CD8-positive, alpha-beta memory T cell (primary cell): ENCODE measurements at regions not wholly inside any gene's neighbourhood (a gene's known extent, or its start where the extent isn't known, plus 50 kb on each side); places are given as distances from the start of the nearest gene placed in this dataset.

Source experiments
- CTCF ChIA-PET: fragments of 350-600 bp; sonication (Branson Sonifier 250); formaldehyde crosslinking; loops from one replicate; lab custom pipeline; 2021; ENCODE audit warnings: antibody characterized with exemption; lab: Charles Lee
- POLR2A ChIA-PET: fragments of 350-600 bp; sonication (Branson Sonifier 250); formaldehyde crosslinking; loops from one replicate; lab custom pipeline; 2021; ENCODE audit warnings: antibody characterized with exemption; lab: Charles Lee
- DNase-seq, 5 donors: peaks; one replicate each; pipeline versions ENCODE4 v3.0.0 to v3.0.0-alpha.2; 2020 to 2022; ENCODE audit warnings: mixed read lengths in 1 of 5
- H3K27ac ChIP-seq: one replicate; pipeline ENCODE4 v1.7.0; 2013; ENCODE audit warnings: low read depth, mild to moderate bottlenecking, low read length, moderate library complexity
- H3K27me3 ChIP-seq: 2 replicates; pipeline ENCODE4 v1.7.0; 2013; ENCODE audit warnings: low read length, mild to moderate bottlenecking; ENCODE audit not compliant: insufficient read depth, poor library complexity, severe bottlenecking
- H3K36me3 ChIP-seq: 2 replicates; pipeline ENCODE4 v1.7.0; 2013; ENCODE audit warnings: mild to moderate bottlenecking, low read length, moderate library complexity; ENCODE audit not compliant: insufficient read depth
- H3K4me1 ChIP-seq: 2 replicates; pipeline ENCODE4 v1.7.0; 2013; ENCODE audit warnings: mild to moderate bottlenecking, low read length, moderate library complexity; ENCODE audit not compliant: insufficient read depth
- H3K4me3 ChIP-seq: 2 replicates; pipeline ENCODE4 v1.7.0; 2013; ENCODE audit warnings: mild to moderate bottlenecking, low read length
- H3K9me3 ChIP-seq: 2 replicates; pipeline ENCODE4 v1.7.0; 2013; ENCODE audit warnings: mild to moderate bottlenecking, low read length
- H3K27ac Mint-ChIP-seq, 8 donors: one replicate each; pipeline ENCODE4 v1.8.0; 2020 to 2021; ENCODE audit warnings: mixed read lengths in 8 of 8, mild to moderate bottlenecking in 6 of 8, inconsistent platforms in 3 of 8, moderate library complexity in 3 of 8
- H3K27me3 Mint-ChIP-seq, 2 donors: one replicate each; pipeline ENCODE4 v1.8.0; 2020 to 2021; ENCODE audit warnings: mixed read lengths in 2 of 2, mild to moderate bottlenecking in 1 of 2, moderate library complexity in 1 of 2
- H3K36me3 Mint-ChIP-seq, 3 donors: one replicate each; pipeline ENCODE4 v1.8.0; 2020 to 2021; ENCODE audit warnings: mixed read lengths in 3 of 3, inconsistent platforms in 1 of 3, mild to moderate bottlenecking in 1 of 3
- H3K4me1 Mint-ChIP-seq, 3 donors: one replicate each; pipeline ENCODE4 v1.8.0; 2020 to 2021; ENCODE audit warnings: mixed read lengths in 3 of 3, inconsistent platforms in 1 of 3, mild to moderate bottlenecking in 1 of 3
- H3K4me3 Mint-ChIP-seq, 7 donors: one replicate each; pipeline ENCODE4 v1.8.0; 2020 to 2021; ENCODE audit warnings: mixed read lengths in 7 of 7, mild to moderate bottlenecking in 6 of 7, moderate library complexity in 4 of 7, inconsistent platforms in 2 of 7
- H3K9me3 Mint-ChIP-seq, 5 donors: one replicate each; pipeline ENCODE4 v1.8.0; 2020 to 2022; ENCODE audit warnings: mixed read lengths in 5 of 5, mild to moderate bottlenecking in 3 of 5, moderate library complexity in 2 of 5, inconsistent platforms in 1 of 5

DNA sequence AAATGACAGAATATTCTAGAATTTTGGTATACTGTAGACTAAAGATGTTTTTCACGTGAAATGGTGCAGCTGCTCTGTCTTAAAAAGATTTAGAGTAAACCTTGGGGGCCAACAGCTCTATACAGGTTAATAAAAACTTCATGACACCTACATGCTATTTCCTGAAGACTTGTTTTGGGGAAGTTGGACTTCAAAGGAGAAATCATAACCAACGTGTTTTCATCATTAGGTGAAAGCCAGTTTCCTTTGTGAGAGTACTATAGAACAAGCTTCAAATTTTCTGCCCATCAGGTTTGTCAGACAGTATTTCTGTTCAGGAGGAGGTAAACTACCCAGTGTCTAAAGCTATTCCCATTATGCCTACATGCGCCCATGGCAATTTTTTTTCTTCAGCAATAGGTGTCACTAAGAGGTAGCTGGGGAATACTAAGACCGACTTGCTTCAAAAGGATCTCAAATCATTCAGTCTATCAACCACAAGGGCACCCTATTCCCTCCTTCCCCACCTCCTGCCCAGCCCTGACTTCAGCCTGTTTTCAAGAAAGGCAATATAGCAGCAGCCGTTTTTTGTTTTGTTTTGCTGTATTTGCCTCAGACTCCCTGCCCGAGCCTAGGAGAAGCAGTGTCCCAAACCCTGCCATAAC is 237.3 kb upstream of the SP8 start:
- H3K4me3 ChIP-seq: no peak overlapping the region
- Mint-ChIP-seq H3K4me3 (no peak overlapping the region), H3K27me3 (peaks cover 0 to 1% of the 10 kb centered on the region in 2 donors), H3K27ac (no peak overlapping the region), H3K4me1 (no peaks in the 10 kb centered on the region), H3K9me3 (no peaks in the 10 kb centered on the region), H3K36me3 (no peaks in the 10 kb centered on the region)
- no peaks in the 10 kb centered on the region for H3K4me1 ChIP-seq
- H3K36me3 ChIP-seq: no peaks in the 10 kb centered on the region
- H3K9me3 ChIP-seq: no peaks in the 10 kb centered on the region
- POLR2A ChIA-PET: no interaction called here
- H3K27ac ChIP-seq: no peak overlapping the region
- no peaks in the 10 kb centered on the region for H3K27me3 ChIP-seq
- DNase-seq: no peak
- CTCF ChIA-PET: no interaction called here

DNA sequence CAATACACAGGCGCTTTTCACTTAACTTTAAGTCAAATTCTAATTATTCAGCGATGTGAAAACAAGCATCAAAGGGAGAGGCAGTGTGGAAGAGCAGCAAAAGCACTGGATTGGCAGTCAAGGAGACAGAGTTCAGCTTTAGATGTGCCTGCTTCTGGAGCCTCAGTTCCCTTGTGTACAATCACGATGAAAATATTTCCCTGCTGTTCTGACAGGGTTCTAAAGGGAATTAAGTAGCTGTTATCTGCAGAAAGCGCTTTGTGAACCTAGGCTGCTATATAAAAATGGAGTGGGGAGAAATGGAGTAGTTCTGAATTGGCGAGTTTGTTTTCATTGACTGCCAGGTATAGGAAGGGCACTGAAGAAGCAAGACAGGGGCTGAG is 237.8 kb upstream of the SP8 start:
- CTCF ChIA-PET: no interaction called here
- Mint-ChIP-seq H3K4me3 (no peak overlapping the region), H3K27ac (no peak overlapping the region), H3K4me1 (no peaks in the 10 kb centered on the region), H3K36me3 (no peaks in the 10 kb centered on the region), H3K27me3 (peaks cover 0 to 3% of the 10 kb centered on the region in 2 donors), H3K9me3 (no peaks in the 10 kb centered on the region)
- no peaks in the 10 kb centered on the region for H3K9me3 ChIP-seq
- no peak overlapping the region for H3K27ac ChIP-seq
- POLR2A ChIA-PET: no interaction called here
- H3K27me3 ChIP-seq: no peaks in the 10 kb centered on the region
- DNase-seq: no peak
- no peak overlapping the region for H3K4me3 ChIP-seq
- H3K4me1 ChIP-seq: no peaks in the 10 kb centered on the region
- H3K36me3 ChIP-seq: no peaks in the 10 kb centered on the region

DNA sequence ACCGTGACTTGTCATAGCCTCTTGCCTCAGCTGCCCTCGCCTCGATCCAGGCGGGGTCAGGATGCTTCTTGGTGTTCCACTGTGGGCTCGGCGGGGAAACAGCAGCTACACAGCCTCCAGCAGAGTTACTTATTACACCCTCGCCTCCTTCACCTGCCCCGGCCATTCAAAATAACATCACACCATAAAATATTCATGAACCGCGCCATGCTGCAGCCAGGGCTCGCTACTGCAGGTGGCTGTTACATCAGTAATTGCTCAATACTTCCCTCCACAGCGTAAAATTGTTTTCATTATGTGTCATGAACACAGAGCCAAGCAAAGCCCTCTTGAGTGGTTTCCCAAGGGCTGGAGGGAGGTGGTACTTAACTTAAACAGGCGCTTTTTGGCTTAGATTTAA is 241.5 kb upstream of the SP8 start:
- Histone ChIP-seq H3K27ac (no peak overlapping the region), H3K4me1 (no peaks in the 10 kb centered on the region), H3K9me3 (no peaks in the 10 kb centered on the region), H3K36me3 (no peaks in the 10 kb centered on the region), H3K27me3 (no peaks in the 10 kb centered on the region), H3K4me3 (no peak overlapping the region)
- H3K27me3 Mint-ChIP-seq: peaks cover 0 to 5% of the 10 kb centered on the region in 2 donors
- POLR2A ChIA-PET: no interaction called here
- no peak overlapping the region for H3K27ac Mint-ChIP-seq
- CTCF ChIA-PET: no interaction called here
- DNase-seq: no peak
- H3K4me1 Mint-ChIP-seq: no peaks in the 10 kb centered on the region
- no peaks in the 10 kb centered on the region for H3K9me3 Mint-ChIP-seq
- no peak overlapping the region for H3K4me3 Mint-ChIP-seq
- H3K36me3 Mint-ChIP-seq: no peaks in the 10 kb centered on the region

DNA sequence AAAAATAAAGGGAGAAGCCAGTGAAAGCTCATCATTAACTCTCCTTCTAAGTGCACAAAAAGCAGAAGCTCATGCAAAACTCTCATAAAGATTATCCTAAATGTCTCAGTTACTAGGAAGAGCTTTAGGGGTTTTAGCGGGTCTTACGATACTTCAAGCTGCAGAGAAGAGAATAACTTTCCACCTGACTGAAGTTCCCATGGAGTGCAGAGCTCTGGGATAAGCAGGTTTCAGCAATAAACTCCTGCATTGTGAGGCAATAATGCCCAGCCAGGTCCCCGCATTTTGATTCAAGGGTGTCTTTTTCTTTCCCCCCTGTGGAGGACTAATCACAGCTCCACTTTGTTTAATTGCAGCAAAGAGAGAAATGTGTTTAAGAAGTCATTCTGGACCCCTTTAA is 241.9 kb upstream of the SP8 start:
- H3K27ac Mint-ChIP-seq: no peak overlapping the region
- no peaks in the 10 kb centered on the region for H3K9me3 Mint-ChIP-seq
- H3K36me3 Mint-ChIP-seq: no peaks in the 10 kb centered on the region
- Histone ChIP-seq H3K4me1 (no peaks in the 10 kb centered on the region), H3K27me3 (no peaks in the 10 kb centered on the region), H3K4me3 (no peak overlapping the region), H3K36me3 (no peaks in the 10 kb centered on the region), H3K27ac (no peak overlapping the region), H3K9me3 (no peaks in the 10 kb centered on the region)
- CTCF ChIA-PET: no interaction called here
- H3K4me1 Mint-ChIP-seq: no peaks in the 10 kb centered on the region
- no peak for DNase-seq
- POLR2A ChIA-PET: no interaction called here
- no peak overlapping the region for H3K4me3 Mint-ChIP-seq
- H3K27me3 Mint-ChIP-seq: peaks cover 0 to 5% of the 10 kb centered on the region in 2 donors

GRCh38 chr7:21029006-21029405 is 242.3 kb upstream of the SP8 start:
- Histone ChIP-seq H3K4me1 (no peaks in the 10 kb centered on the region), H3K27me3 (no peaks in the 10 kb centered on the region), H3K4me3 (no peak overlapping the region), H3K36me3 (no peaks in the 10 kb centered on the region), H3K27ac (no peak overlapping the region), H3K9me3 (no peaks in the 10 kb centered on the region)
- ChIA-PET POLR2A (no interaction called here), CTCF (no interaction called here)
- no peak overlapping the region for H3K27ac Mint-ChIP-seq
- H3K4me1 Mint-ChIP-seq: no peaks in the 10 kb centered on the region
- peaks cover 0 to 5% of the 10 kb centered on the region in 2 donors for H3K27me3 Mint-ChIP-seq
- no peaks in the 10 kb centered on the region for H3K36me3 Mint-ChIP-seq
- DNase-seq: no peak
- H3K9me3 Mint-ChIP-seq: no peaks in the 10 kb centered on the region
- H3K4me3 Mint-ChIP-seq: no peak overlapping the region

DNA sequence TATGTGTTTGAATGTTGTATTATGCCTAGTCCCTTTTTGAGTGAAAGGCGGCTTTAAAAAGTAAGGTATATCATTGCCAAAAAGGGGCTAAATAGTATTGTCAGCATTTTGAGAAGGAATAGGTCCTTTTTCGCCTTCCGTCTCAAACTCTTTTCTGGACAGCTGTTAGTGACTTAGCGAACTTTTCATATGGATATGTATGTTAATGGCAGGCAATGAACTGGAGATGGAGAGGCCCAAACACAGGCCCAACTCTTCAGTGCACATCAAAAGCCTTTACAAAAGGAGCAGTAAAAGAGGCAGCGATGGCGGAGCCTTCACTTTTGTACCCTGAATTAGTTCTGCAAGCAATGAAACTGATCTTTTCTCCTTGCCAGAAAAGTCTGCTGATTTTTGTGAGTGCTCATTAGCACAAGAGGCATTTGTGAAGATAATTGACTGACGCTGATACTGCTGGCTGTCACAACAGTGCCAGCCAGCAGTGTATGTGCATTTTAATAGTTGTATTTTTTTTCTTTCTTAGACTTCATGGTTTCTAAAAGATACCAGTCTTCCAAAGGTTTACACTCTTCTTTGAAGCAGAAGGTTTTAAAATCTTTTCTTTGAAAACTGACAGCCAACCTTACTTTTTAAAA is 243.7 kb upstream of the SP8 start:
- H3K4me1 Mint-ChIP-seq: no peaks in the 10 kb centered on the region
- H3K27me3 Mint-ChIP-seq: peaks cover 0 to 5% of the 10 kb centered on the region in 2 donors
- Histone ChIP-seq H3K9me3 (no peaks in the 10 kb centered on the region), H3K4me1 (no peaks in the 10 kb centered on the region), H3K27ac (no peak overlapping the region), H3K27me3 (no peaks in the 10 kb centered on the region), H3K4me3 (no peak overlapping the region), H3K36me3 (no peaks in the 10 kb centered on the region)
- H3K9me3 Mint-ChIP-seq: no peaks in the 10 kb centered on the region
- CTCF ChIA-PET: no interaction called here
- DNase-seq: no peak
- no peak overlapping the region for H3K27ac Mint-ChIP-seq
- POLR2A ChIA-PET: no interaction called here
- H3K36me3 Mint-ChIP-seq: no peaks in the 10 kb centered on the region
- H3K4me3 Mint-ChIP-seq: no peak overlapping the region

- ChIA-PET POLR2A (no interaction called here), CTCF (no interaction called here)
- Histone ChIP-seq H3K4me3 (no peak overlapping the region), H3K27ac (no peak overlapping the region), H3K36me3 (no peaks in the 10 kb centered on the region), H3K4me1 (no peaks in the 10 kb centered on the region), H3K27me3 (no peaks in the 10 kb centered on the region), H3K9me3 (no peaks in the 10 kb centered on the region)
- no peak for DNase-seq
- H3K9me3 Mint-ChIP-seq: peaks cover 0 to 2% (median 0%) of the 10 kb centered on the region in 5 donors
- H3K36me3 Mint-ChIP-seq: no peaks in the 10 kb centered on the region
- peaks cover 0 to 3% of the 10 kb centered on the region in 2 donors for H3K27me3 Mint-ChIP-seq
- no peak overlapping the region for H3K27ac Mint-ChIP-seq
- H3K4me1 Mint-ChIP-seq: no peaks in the 10 kb centered on the region
- H3K4me3 Mint-ChIP-seq: no peak overlapping the region
Measured at GRCh38 chr7:21041252-21041651, 254.6 kb upstream of the SP8 start.

DNA sequence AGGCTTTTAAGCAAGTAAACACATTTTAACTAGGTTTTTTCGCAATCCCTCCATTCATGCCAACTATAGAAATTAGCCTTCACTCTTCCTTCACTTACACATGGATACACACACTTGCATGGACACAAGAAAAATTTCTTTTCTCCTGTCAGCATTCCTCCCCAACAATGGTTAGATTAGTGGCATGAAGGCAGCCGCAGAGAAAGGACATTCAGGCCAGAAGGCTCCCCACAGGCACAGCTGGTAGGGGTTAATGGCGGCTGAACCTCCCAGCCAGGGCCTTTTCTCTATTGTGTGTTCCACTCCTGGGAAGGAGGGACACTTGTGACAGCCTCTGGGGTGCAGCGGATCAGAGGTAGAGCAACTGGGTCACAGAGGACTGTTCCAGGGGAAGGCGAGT is 255.0 kb upstream of the SP8 start:
- peaks cover 0 to 2% (median 0%) of the 10 kb centered on the region in 5 donors for H3K9me3 Mint-ChIP-seq
- no peak overlapping the region for H3K4me3 Mint-ChIP-seq
- Histone ChIP-seq H3K9me3 (no peaks in the 10 kb centered on the region), H3K27ac (no peak overlapping the region), H3K4me1 (no peaks in the 10 kb centered on the region), H3K36me3 (no peaks in the 10 kb centered on the region), H3K4me3 (no peak overlapping the region), H3K27me3 (no peaks in the 10 kb centered on the region)
- H3K27me3 Mint-ChIP-seq: peaks cover 0 to 3% of the 10 kb centered on the region in 2 donors
- no peak overlapping the region for H3K27ac Mint-ChIP-seq
- ChIA-PET CTCF (no interaction called here), POLR2A (no interaction called here)
- DNase-seq: no peak
- no peaks in the 10 kb centered on the region for H3K4me1 Mint-ChIP-seq
- H3K36me3 Mint-ChIP-seq: no peaks in the 10 kb centered on the region
